ENCODE measurements at regions not wholly inside any gene's neighbourhood (a gene's known extent, or its start where the extent isn't known, plus 50 kb on each side); places are given as distances from the start of the nearest gene placed in this dataset.

GRCh38 chr13:59364641-59365085, 799.1 kb downstream of the DIAPH3 start:
- Histone ChIP-seq H3K27ac (no peak overlapping the region), H3K27me3 (ENCODE audit: insufficient read depth, low read depth) (no peaks in the 10 kb centered on the region), H4K20me1 (ENCODE audit: insufficient read depth) (no peaks in the 10 kb centered on the region), H3K79me2 (ENCODE audit: insufficient read depth, low read depth) (no peaks in the 10 kb centered on the region), H3K9ac (no peak overlapping the region), H3K36me3 (ENCODE audit: insufficient read depth) (no peaks in the 10 kb centered on the region), H3K4me2 (no peak overlapping the region), H2AFZ (ENCODE audit: low read depth) (no peak overlapping the region), H3K4me3 (IDR thresholded peaks at IDR 0.05; ENCODE audit: insufficient read depth, low read depth, low read length) (no peak overlapping the region), H3K4me1 (ENCODE audit: low read depth, poor library complexity, severe bottlenecking) (no peaks in the 10 kb centered on the region)
- TF ChIP-seq, protein P1, sequence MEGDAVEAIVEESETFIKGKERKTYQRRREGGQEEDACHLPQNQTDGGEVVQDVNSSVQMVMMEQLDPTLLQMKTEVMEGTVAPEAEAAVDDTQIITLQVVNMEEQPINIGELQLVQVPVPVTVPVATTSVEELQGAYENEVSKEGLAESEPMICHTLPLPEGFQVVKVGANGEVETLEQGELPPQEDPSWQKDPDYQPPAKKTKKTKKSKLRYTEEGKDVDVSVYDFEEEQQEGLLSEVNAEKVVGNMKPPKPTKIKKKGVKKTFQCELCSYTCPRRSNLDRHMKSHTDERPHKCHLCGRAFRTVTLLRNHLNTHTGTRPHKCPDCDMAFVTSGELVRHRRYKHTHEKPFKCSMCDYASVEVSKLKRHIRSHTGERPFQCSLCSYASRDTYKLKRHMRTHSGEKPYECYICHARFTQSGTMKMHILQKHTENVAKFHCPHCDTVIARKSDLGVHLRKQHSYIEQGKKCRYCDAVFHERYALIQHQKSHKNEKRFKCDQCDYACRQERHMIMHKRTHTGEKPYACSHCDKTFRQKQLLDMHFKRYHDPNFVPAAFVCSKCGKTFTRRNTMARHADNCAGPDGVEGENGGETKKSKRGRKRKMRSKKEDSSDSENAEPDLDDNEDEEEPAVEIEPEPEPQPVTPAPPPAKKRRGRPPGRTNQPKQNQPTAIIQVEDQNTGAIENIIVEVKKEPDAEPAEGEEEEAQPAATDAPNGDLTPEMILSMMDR (conservative IDR thresholded peaks at IDR 0.05; ENCODE audit: low read depth, low read length) = no peak

- Histone ChIP-seq H3K4me2 (no peak overlapping the region), H3K9ac (no peak overlapping the region), H3K4me1 (ENCODE audit: low read depth, poor library complexity, severe bottlenecking) (no peaks in the 10 kb centered on the region), H3K27me3 (ENCODE audit: insufficient read depth, low read depth) (no peaks in the 10 kb centered on the region), H3K36me3 (ENCODE audit: insufficient read depth) (no peaks in the 10 kb centered on the region), H3K79me2 (ENCODE audit: insufficient read depth, low read depth) (no peaks in the 10 kb centered on the region), H4K20me1 (ENCODE audit: insufficient read depth) (no peaks in the 10 kb centered on the region), H2AFZ (ENCODE audit: low read depth) (no peak overlapping the region), H3K27ac (no peak overlapping the region), H3K4me3 (IDR thresholded peaks at IDR 0.05; ENCODE audit: insufficient read depth, low read depth, low read length) (no peak overlapping the region)
- TF ChIP-seq, protein P1 (conservative IDR thresholded peaks at IDR 0.05; ENCODE audit: low read depth, low read length) = no peak
Measured at GRCh38 chr13:59367467-59367866, 796.3 kb downstream of the DIAPH3 start.

- H3K27me3 ChIP-seq (ENCODE audit: insufficient read depth, low read depth) = no peaks in the 10 kb centered on the region
- no peak overlapping the region for H3K4me2 ChIP-seq
- no peaks in the 10 kb centered on the region for H3K4me1 ChIP-seq (ENCODE audit: low read depth, poor library complexity, severe bottlenecking)
- TF ChIP-seq, protein P1 (conservative IDR thresholded peaks at IDR 0.05; ENCODE audit: low read depth, low read length) = no peak
- no peaks in the 10 kb centered on the region for H3K36me3 ChIP-seq (ENCODE audit: insufficient read depth)
- no peak overlapping the region for H2AFZ ChIP-seq (ENCODE audit: low read depth)
- no peak overlapping the region for H3K4me3 ChIP-seq (IDR thresholded peaks at IDR 0.05; ENCODE audit: insufficient read depth, low read depth, low read length)
- no peaks in the 10 kb centered on the region for H4K20me1 ChIP-seq (ENCODE audit: insufficient read depth)
- H3K9ac ChIP-seq = no peak overlapping the region
- no peaks in the 10 kb centered on the region for H3K79me2 ChIP-seq (ENCODE audit: insufficient read depth, low read depth)
- H3K27ac ChIP-seq = no peak overlapping the region
Measured at GRCh38 chr13:59367904-59368303, 795.8 kb downstream of the DIAPH3 start.

DNA sequence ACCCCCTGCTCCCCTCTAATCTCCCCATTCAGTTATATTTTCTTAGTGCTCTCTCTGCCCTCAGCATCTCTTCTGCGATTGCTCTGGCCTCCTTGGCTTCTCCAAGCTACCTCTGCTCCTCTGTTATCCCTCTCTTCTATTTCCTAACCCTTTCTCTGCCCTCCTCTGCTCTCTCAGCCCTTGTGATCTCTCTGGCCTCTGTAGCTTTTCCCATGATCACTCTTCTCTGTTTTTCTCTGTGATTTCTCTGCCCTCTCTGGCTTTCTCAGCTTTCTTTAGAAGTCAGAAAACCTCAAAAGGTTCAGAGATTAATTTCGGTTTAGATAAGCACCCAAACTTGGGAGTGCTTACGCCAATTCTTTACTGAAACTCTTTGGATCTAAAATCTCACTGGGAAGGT, 795.0 kb downstream of the DIAPH3 start:
- Histone ChIP-seq H3K27ac (no peak overlapping the region), H3K79me2 (ENCODE audit: insufficient read depth, low read depth) (no peaks in the 10 kb centered on the region), H3K36me3 (ENCODE audit: insufficient read depth) (no peaks in the 10 kb centered on the region), H3K4me2 (no peak overlapping the region), H2AFZ (ENCODE audit: low read depth) (no peak overlapping the region), H3K27me3 (ENCODE audit: insufficient read depth, low read depth) (no peaks in the 10 kb centered on the region), H3K4me1 (ENCODE audit: low read depth, poor library complexity, severe bottlenecking) (no peaks in the 10 kb centered on the region), H4K20me1 (ENCODE audit: insufficient read depth) (no peaks in the 10 kb centered on the region), H3K9ac (no peak overlapping the region), H3K4me3 (IDR thresholded peaks at IDR 0.05; ENCODE audit: insufficient read depth, low read depth, low read length) (no peak overlapping the region)
- TF ChIP-seq, protein P1 (conservative IDR thresholded peaks at IDR 0.05; ENCODE audit: low read depth, low read length) = no peak
